SH-SY5Y (cell line): ENCODE measurements at regions not wholly inside any gene's neighbourhood (a gene's known extent, or its start where the extent isn't known, plus 50 kb on each side); places are given as distances from the start of the nearest gene placed in this dataset.
A peak's percentile ranks its signal among the peaks of the same experiment; 100 is the strongest.

Source experiments
- GATA2 ChIP-seq: IDR thresholded peaks from 2 replicates; pipeline ENCODE4 v1.6.1; 2011; ENCODE audit warnings: mild to moderate bottlenecking, low read depth, low read length
- GATA3 ChIP-seq: IDR thresholded peaks from 2 replicates; pipeline ENCODE4 v1.6.1; 2011; ENCODE audit warnings: low read depth, mild to moderate bottlenecking, low read length, moderate library complexity

- no peak; the same call in 1 of the 2 replicates for TF ChIP-seq GATA2
- 0 out of 2 replicates have a peak, but pooled peaks have one; percentile 21 for TF ChIP-seq GATA3
Measured at GRCh38 chr13:31937436-31937835, 94.1 kb upstream of the FRY start.
